Activated CD4-positive, alpha-beta memory T cell treated with anti-CD3 and anti-CD28 coated beads, Interleukin-2, amount 10 ng/mL, durations not matched to agents 7 days and 5 days (primary cell): ENCODE measurements at regions not wholly inside any gene's neighbourhood (a gene's known extent, or its start where the extent isn't known, plus 50 kb on each side); places are given as distances from the start of the nearest gene placed in this dataset.

Experiments used
- CTCF ChIA-PET: fragments of 350-600 bp; sonication (Branson Sonifier 250); formaldehyde crosslinking; loops from one replicate; lab custom pipeline; 2021; ENCODE audit warnings: antibody characterized with exemption, inconsistent platforms; lab: Charles Lee
- POLR2A ChIA-PET: fragments of 350-600 bp; sonication (Branson Sonifier 250); formaldehyde crosslinking; loops from one replicate; lab custom pipeline; 2021; ENCODE audit warnings: antibody characterized with exemption; lab: Charles Lee
- DNase-seq: peaks from one replicate; pipeline ENCODE4 v3.0.0-alpha.2; 2020
- H3K27ac Mint-ChIP-seq: one replicate; pipeline ENCODE4 v1.8.0; 2021; ENCODE audit warnings: mild to moderate bottlenecking, mixed read lengths
- H3K27me3 Mint-ChIP-seq: one replicate; pipeline ENCODE4 v1.8.0; 2021; ENCODE audit warnings: mixed read lengths
- H3K36me3 Mint-ChIP-seq: one replicate; pipeline ENCODE4 v1.8.0; 2021; ENCODE audit warnings: low read depth, mixed read lengths
- H3K4me1 Mint-ChIP-seq: one replicate; pipeline ENCODE4 v1.8.0; 2021; ENCODE audit warnings: mixed read lengths
- H3K4me3 Mint-ChIP-seq: one replicate; pipeline ENCODE4 v1.8.0; 2021; ENCODE audit warnings: mild to moderate bottlenecking, mixed read lengths
- H3K9me3 Mint-ChIP-seq: one replicate; pipeline ENCODE4 v1.8.0; 2021; ENCODE audit warnings: mixed read lengths

DNA sequence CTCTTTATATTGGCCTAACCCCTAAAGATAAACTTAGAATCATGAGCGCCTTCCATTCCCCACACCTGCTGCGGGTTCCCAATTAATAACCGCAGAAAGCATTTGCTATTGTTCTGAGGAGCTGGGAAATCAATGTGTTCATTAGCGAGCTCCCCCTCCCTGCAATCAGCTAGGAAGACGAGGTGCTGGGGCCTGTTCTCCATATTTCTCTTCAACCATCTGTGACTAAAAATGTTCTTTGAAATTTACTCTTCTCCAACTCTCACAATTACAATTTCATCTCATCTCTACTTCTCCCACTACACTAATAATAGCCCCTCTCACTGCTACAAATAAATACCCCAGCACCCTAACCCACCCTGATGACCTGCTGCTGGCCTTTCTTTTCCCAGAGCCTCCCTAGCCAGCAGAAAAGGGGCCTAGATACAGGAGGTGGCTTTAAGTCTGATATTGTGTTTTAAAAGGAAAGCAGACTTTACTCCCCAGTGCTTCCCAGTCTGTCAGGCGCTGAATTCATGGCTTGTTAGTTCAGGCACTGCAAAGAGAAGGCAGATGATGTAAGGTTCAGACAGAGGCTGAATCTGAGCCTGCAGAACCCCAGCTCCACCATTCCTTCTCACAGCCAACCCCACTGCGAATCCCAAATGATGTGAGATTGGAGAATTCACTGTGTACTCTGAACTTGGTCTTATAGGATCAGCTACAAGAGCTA, 477.5 kb upstream of the DAB1 start:
- ChIA-PET CTCF (interaction anchor here (0.7 kb wide), 1 partner anchor 645 kb away, joined by 3 read pairs; the partner anchor contains the start of gene OMA1), POLR2A (no interaction called here)
- DNase-seq = no peak
- no peak overlapping the region for H3K4me3 Mint-ChIP-seq
- no peaks in the 10 kb centered on the region for H3K27me3 Mint-ChIP-seq
- no peak overlapping the region for H3K27ac Mint-ChIP-seq
- no peaks in the 10 kb centered on the region for H3K9me3 Mint-ChIP-seq
- no peaks in the 10 kb centered on the region for H3K36me3 Mint-ChIP-seq
- no peaks in the 10 kb centered on the region for H3K4me1 Mint-ChIP-seq

DNA sequence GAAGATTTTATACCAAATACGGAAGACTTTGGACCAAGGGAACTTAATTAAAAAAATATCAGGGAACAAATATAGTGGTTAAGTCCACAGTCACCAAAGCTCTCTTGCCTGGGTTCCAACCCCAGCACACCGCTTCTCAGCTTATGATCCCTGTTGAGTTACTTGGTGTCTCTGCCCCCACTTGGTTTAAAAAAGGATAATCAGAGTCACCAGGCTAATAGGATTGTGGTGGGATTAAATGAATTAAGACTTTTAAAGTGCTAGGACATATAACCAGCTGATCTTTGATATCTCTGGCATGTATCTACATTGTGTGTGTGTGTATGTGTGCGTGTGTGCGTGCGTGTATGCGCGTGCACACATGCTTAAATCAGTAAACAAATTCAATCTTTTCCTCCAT, 474.7 kb upstream of the DAB1 start:
- ChIA-PET POLR2A (no interaction called here), CTCF (no interaction called here)
- Mint-ChIP-seq H3K27ac (no peak overlapping the region), H3K36me3 (no peaks in the 10 kb centered on the region), H3K27me3 (no peaks in the 10 kb centered on the region), H3K9me3 (no peaks in the 10 kb centered on the region), H3K4me1 (no peaks in the 10 kb centered on the region), H3K4me3 (no peak overlapping the region)
- DNase-seq = no peak

DNA sequence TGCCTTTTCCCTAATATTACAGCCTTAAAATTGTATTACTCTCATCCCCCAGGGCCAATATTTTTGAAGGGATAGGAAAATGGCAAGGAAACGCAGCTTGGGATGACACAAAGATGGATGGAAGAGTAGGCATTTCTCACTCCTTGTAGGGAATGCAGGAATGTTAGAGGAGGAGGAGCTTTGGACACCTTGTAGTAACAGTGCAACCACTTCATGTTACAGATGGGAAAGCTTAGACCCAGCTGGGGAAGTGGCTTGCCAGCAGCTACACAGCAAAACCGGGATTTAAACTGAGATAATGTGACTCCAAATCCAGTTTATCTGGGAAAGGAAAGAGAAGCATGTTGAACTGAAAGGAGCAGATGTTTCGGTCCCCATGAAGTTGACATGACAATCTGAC, 473.7 kb upstream of the DAB1 start:
- no peaks in the 10 kb centered on the region for H3K4me1 Mint-ChIP-seq
- ChIA-PET POLR2A (no interaction called here), CTCF (no interaction called here)
- no peak overlapping the region for H3K27ac Mint-ChIP-seq
- no peak for DNase-seq
- H3K9me3 Mint-ChIP-seq = no peaks in the 10 kb centered on the region
- H3K36me3 Mint-ChIP-seq = no peaks in the 10 kb centered on the region
- H3K27me3 Mint-ChIP-seq = no peaks in the 10 kb centered on the region
- H3K4me3 Mint-ChIP-seq = no peak overlapping the region

DNA sequence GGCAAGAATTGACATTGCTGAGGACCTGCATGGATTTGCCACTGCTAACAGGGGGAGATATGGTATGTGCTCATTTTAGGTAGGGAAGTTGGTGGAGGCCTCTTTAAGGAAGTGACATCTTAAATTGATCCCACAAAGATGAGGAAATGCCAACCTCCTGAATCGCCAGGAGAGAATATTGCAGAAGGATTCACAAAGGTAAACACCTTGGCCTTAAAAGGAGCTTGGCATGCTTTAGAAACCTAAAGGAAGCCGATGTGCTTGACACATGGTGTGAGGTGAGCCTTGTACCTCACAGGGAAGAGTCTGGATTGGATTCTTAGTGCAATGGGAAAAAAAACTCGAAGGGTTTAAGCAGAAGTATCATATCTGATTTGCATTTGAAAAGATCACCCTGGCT, 470.5 kb upstream of the DAB1 start:
- Mint-ChIP-seq H3K36me3 (no peaks in the 10 kb centered on the region), H3K27ac (no peak overlapping the region), H3K4me3 (no peak overlapping the region), H3K4me1 (no peaks in the 10 kb centered on the region), H3K9me3 (no peaks in the 10 kb centered on the region), H3K27me3 (no peaks in the 10 kb centered on the region)
- POLR2A ChIA-PET = no interaction called here
- CTCF ChIA-PET = no interaction called here
- DNase-seq = no peak

DNA sequence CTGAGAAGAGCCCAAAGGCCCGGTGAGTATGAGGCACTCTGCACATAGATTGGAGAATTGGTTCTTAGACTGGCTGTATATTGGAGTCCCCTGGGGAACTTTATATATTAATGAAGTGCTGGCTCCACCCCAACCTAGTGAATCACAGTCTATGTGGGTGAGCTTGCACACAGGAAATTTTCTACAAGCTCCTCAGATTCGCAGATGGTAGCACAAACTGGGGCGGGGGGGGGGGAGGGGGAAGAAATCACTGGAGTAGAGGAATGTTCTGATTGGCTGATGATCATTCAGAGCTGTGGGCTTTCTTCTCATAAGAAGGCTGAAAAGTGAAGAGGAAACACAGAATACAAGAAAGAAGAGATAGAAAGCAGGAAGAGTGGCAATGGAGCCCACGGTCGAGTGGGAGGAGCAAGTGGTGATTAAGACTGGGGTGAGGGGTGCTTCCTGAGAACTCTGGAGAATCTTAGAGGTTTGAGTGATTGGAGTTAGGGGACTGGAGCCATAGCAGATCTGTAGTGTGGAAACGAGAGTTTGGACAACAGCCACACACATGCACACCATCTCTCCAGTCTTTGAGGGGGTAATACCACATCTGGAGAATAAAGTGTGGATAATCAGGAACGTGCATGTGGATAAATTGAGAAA, 465.9 kb upstream of the DAB1 start:
- H3K27me3 Mint-ChIP-seq = no peaks in the 10 kb centered on the region
- H3K36me3 Mint-ChIP-seq = no peaks in the 10 kb centered on the region
- ChIA-PET POLR2A (no interaction called here), CTCF (no interaction called here)
- H3K4me1 Mint-ChIP-seq = no peaks in the 10 kb centered on the region
- no peak overlapping the region for H3K27ac Mint-ChIP-seq
- H3K9me3 Mint-ChIP-seq = no peaks in the 10 kb centered on the region
- no peak for DNase-seq
- H3K4me3 Mint-ChIP-seq = no peak overlapping the region

DNA sequence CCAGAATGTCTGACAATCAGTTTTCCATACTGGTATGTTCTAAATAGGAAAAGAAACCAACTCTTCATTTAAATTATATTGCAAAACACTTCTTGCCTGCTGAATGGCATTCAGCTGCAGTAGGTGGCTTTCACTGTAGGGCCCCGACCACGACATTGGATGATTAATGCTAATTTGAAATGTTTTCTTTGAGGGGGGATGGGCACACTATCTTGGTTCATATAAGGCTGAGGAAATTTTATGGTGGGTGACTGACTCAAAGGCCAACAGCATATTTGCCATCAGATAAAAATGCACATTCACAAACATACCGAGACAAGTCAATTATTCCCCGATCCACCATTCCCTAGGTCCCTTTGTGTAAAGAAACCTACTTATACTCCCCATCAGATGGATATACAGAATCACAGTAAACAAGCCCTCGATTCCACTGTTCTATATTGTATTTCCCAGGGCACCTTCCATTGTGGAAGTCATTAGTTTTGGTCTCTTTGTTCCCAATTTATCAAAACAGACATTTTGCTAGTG, 464.2 kb upstream of the DAB1 start:
- Mint-ChIP-seq H3K9me3 (no peaks in the 10 kb centered on the region), H3K27ac (no peak overlapping the region), H3K4me1 (no peaks in the 10 kb centered on the region), H3K36me3 (no peaks in the 10 kb centered on the region), H3K4me3 (no peak overlapping the region), H3K27me3 (no peaks in the 10 kb centered on the region)
- CTCF ChIA-PET = no interaction called here
- POLR2A ChIA-PET = no interaction called here
- no peak for DNase-seq

DNA sequence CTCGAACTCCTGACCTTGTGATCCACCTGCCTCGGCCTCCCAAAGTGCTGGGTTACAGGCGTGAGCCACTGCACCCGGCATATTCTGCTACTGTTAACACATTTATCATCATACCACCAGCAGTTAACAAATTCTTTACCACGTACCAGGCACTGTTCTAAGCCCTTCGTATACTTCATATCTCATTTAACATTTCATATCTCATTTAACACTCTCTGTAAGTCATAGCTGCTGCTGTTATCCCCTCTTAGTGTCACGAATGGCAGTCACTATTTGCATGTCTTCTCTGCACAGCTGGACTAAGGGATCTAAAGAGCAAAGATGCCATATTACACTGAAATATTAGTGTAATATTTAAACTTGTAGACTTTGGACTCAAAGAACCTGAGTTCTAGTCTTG, 462.5 kb upstream of the DAB1 start:
- CTCF ChIA-PET = no interaction called here
- DNase-seq = no peak
- Mint-ChIP-seq H3K9me3 (no peaks in the 10 kb centered on the region), H3K27me3 (no peaks in the 10 kb centered on the region), H3K36me3 (no peaks in the 10 kb centered on the region), H3K4me3 (no peak overlapping the region), H3K4me1 (no peaks in the 10 kb centered on the region), H3K27ac (no peak overlapping the region)
- POLR2A ChIA-PET = no interaction called here

DNA sequence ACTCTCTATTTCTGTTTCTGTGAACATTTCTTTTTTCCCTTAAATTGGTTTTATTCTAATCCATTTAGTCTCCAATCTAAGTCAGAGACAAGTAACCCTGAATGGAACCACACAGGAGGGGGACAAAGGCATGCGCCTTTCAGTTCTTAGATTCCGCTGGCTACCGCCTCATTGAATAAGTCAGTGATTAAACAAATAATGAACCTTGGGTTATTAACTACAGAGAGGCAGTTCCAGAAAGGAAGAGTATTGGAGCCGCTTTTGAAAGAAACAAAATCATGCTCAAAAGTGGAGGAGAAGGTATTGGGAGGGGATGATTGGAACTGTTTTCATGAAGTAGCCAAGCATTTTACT, 459.8 kb upstream of the DAB1 start:
- Mint-ChIP-seq H3K9me3 (no peaks in the 10 kb centered on the region), H3K27me3 (no peaks in the 10 kb centered on the region), H3K4me3 (no peak overlapping the region), H3K36me3 (no peaks in the 10 kb centered on the region), H3K4me1 (no peaks in the 10 kb centered on the region), H3K27ac (no peak overlapping the region)
- CTCF ChIA-PET = no interaction called here
- no peak for DNase-seq
- POLR2A ChIA-PET = no interaction called here

DNA sequence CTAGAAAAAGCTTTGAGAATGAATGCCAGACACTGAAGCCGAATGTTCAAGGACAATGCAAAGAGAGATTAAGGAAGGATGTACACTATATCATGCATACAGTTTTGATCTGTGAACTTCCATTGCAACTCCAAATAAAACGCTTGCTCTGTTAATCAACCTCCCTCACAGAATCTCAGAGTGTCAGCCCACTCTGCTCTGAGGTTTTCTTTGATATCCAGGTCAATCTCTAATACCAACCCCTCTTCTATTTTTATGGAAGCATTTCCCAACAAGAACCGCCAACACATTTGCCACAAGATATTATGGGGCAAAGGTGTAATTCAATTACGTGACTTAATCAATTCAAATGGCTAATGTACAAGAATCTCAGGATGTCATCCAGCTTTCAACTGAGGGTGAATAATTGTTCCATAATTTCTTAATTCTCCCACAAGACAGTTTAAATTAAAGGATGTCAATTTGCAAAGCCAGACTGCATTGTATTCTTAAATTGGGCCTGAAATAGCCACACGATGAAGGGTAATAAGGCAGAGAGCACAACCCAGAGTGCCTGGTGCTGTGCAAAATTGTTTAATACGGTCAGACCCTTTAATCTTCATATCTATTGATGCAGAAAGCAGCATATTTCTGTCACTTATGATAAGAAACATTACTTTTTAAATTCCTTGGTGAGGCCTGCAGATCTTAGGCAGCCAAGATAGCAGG, 459.2 kb upstream of the DAB1 start:
- Mint-ChIP-seq H3K36me3 (no peaks in the 10 kb centered on the region), H3K9me3 (no peaks in the 10 kb centered on the region), H3K27ac (no peak overlapping the region), H3K4me1 (no peaks in the 10 kb centered on the region), H3K4me3 (no peak overlapping the region), H3K27me3 (no peaks in the 10 kb centered on the region)
- CTCF ChIA-PET = no interaction called here
- DNase-seq = no peak
- POLR2A ChIA-PET = no interaction called here

DNA sequence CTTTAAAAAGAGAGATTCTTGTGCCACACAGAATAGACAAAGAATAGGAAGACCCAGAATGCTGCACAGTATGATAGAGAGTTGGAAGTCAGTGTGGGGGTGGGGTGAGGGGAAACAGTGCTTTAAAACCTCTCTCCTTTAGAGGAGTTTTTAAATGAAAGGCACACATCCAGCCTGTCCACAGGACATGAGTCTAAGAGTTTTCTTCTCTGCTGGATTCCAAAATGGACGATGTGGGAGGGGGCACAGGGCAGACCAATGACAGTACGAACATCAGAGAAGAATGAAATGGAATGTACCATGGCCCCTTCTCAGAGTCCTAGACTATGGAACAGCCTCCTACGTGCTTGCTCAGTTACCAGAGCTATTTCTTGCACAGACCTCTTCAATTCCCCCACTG, 458.2 kb upstream of the DAB1 start:
- no peaks in the 10 kb centered on the region for H3K27me3 Mint-ChIP-seq
- H3K36me3 Mint-ChIP-seq = no peaks in the 10 kb centered on the region
- no peaks in the 10 kb centered on the region for H3K4me1 Mint-ChIP-seq
- no peak overlapping the region for H3K4me3 Mint-ChIP-seq
- H3K27ac Mint-ChIP-seq = no peak overlapping the region
- POLR2A ChIA-PET = no interaction called here
- CTCF ChIA-PET = no interaction called here
- no peak for DNase-seq
- no peaks in the 10 kb centered on the region for H3K9me3 Mint-ChIP-seq

DNA sequence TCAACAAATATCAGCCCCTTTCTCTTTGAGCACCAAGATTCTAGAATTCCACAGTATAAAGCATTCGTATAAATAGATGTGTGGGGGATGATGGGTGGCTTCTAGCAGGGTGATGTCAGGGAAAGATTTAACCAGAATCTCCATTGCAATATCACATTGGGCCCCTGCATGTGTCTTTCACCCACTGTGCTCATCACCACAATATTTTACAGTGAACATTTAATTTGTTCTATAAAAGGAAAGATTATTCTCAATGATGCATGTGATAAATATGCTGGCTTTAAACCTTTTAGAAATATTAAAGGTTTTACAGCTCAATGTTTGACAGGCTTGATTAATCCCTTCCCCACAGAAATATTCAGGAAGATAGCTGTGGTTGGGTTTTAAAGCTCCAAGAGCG, 457.8 kb upstream of the DAB1 start:
- ChIA-PET CTCF (no interaction called here), POLR2A (no interaction called here)
- Mint-ChIP-seq H3K9me3 (no peaks in the 10 kb centered on the region), H3K27me3 (no peaks in the 10 kb centered on the region), H3K4me3 (no peak overlapping the region), H3K36me3 (no peaks in the 10 kb centered on the region), H3K27ac (no peak overlapping the region), H3K4me1 (no peaks in the 10 kb centered on the region)
- DNase-seq = no peak

DNA sequence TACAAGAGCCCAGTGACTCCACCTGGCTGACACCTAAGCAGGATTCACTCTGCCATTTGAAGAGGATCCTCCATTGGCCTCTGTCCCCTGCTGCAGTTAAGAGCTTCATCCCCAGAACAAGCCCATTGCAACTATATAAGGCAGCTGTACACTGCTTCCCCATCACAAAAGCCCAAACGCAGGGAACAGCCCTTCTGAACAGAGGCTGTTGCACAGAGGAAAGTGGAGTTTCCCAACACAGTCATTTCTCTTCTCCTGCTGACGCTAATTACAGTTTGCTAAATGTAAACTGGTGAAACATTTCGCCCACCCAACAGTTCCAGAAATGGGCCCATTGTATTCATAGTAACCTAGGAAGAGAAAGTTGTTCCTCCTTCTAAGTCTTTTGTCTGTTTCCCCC, 455.8 kb upstream of the DAB1 start:
- CTCF ChIA-PET = no interaction called here
- DNase-seq = no peak
- no peaks in the 10 kb centered on the region for H3K36me3 Mint-ChIP-seq
- POLR2A ChIA-PET = no interaction called here
- no peaks in the 10 kb centered on the region for H3K4me1 Mint-ChIP-seq
- no peaks in the 10 kb centered on the region for H3K9me3 Mint-ChIP-seq
- no peaks in the 10 kb centered on the region for H3K27me3 Mint-ChIP-seq
- H3K27ac Mint-ChIP-seq = no peak overlapping the region
- H3K4me3 Mint-ChIP-seq = no peak overlapping the region

DNA sequence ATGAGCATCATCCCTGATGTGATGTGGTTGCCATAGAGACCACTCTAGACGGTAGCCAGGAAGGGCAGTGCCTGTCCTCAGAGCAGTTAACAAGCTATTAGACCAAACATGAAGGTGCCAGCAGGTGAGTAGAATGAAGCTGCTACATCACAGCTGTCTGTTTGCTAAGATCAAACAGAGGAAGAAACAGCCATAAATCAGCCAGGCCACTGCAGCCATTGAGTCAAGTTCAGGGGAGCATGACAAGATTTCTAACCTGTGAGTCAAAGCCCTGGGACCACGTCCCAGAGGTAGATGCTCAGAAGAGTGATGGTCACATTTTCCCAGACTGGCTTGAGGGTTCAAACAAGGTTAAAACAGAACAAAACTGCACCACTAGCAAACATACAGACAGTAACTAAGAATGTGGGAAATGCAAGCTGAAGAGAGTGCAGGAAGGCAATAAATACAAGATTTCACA, 450.6 kb upstream of the DAB1 start:
- ChIA-PET CTCF (no interaction called here), POLR2A (no interaction called here)
- no peak for DNase-seq
- no peaks in the 10 kb centered on the region for H3K36me3 Mint-ChIP-seq
- no peak overlapping the region for H3K27ac Mint-ChIP-seq
- no peaks in the 10 kb centered on the region for H3K9me3 Mint-ChIP-seq
- no peaks in the 10 kb centered on the region for H3K4me1 Mint-ChIP-seq
- no peaks in the 10 kb centered on the region for H3K27me3 Mint-ChIP-seq
- H3K4me3 Mint-ChIP-seq = no peak overlapping the region
